ENCODE measurements at regions not wholly inside any gene's neighbourhood (a gene's known extent, or its start where the extent isn't known, plus 50 kb on each side); places are given as distances from the start of the nearest gene placed in this dataset.

DNA sequence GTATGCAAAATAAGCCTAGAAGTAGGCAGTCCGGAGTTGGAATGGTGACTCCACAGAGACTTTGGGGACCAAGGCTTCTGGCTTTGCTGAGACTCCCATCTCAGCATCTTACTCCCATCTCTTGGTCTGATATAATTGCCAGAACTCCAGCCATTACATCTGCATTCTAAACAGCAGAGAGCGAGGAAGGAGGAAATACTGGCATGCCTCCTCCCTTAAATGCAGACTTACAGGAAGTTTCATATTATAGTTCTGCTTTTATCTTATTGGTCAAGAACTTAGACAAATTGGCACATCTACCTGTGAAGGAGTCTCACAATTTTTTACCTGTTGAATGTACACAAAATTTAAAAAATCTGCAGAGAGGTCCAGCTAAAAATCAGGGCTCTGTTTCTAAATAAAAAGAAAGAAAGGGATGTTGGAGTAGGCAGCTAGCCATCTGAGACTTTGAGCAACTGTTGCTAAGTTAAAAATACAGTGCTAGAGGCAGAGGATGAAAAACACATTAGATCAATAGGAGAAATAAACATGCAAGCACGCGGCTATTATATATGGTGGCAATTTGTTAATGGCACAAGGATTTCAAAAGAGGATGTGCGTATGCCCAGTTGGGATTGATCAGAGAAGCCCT is 209.9 kb upstream of the HMGA2 start:
- TF ChIP-seq CTCF (IDR thresholded peaks at IDR 0.05) (no peak), POLR2A (IDR thresholded peaks at IDR 0.05) (no peak), EP300 (IDR thresholded peaks at IDR 0.05; ENCODE audit: low read depth) (no peak), POLR2AphosphoS5 (IDR thresholded peaks at IDR 0.05) (no peak)

Data from transverse colon (tissue), 4 donors.